H1 (cell line): ENCODE measurements at regions not wholly inside any gene's neighbourhood (a gene's known extent, or its start where the extent isn't known, plus 50 kb on each side); places are given as distances from the start of the nearest gene placed in this dataset.

Experiments used
- MAFK ChIP-seq: IDR thresholded peaks from 2 replicates; pipeline ENCODE4 v1.6.1; 2012; ENCODE audit warnings: low read depth, mild to moderate bottlenecking, improper control_type of control experiment, low read length
- TF ChIP-seq, protein P1 (sequence below), 3 experiments: IDR thresholded peaks; 1 replicate in 2 of 3; 2 replicates in 1 of 3; pipeline versions ENCODE4 v1.5.1 to v1.6.1; 2011; ENCODE audit warnings: low read length in 3 of 3, mild to moderate bottlenecking in 3 of 3, inconsistent platforms in 2 of 3, low read depth in 1 of 3, moderate library complexity in 1 of 3; ENCODE audit not compliant: insufficient read depth in 1 of 3; ENCODE audit errors: control extremely low read depth in 1 of 3

DNA sequence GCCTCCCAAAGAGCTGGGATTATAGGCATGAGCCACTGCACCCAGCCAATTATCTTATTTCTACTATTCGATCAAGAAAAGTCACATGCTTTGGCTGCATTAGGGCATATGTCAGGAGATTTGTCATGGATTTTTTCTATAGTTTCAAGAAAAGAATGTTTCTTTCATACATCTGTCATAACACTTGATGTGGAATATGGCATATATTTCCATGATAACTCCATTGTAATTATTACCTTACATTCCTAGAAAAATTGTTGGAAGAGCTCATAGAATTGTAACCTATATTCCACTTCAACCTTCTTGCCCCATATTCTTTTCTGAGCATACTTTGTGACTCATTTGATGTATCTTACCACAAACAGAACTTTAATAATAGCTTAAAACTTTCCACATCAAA lies 740.9 kb upstream of the FLRT2 start (continued):
- TF ChIP-seq, protein P1, sequence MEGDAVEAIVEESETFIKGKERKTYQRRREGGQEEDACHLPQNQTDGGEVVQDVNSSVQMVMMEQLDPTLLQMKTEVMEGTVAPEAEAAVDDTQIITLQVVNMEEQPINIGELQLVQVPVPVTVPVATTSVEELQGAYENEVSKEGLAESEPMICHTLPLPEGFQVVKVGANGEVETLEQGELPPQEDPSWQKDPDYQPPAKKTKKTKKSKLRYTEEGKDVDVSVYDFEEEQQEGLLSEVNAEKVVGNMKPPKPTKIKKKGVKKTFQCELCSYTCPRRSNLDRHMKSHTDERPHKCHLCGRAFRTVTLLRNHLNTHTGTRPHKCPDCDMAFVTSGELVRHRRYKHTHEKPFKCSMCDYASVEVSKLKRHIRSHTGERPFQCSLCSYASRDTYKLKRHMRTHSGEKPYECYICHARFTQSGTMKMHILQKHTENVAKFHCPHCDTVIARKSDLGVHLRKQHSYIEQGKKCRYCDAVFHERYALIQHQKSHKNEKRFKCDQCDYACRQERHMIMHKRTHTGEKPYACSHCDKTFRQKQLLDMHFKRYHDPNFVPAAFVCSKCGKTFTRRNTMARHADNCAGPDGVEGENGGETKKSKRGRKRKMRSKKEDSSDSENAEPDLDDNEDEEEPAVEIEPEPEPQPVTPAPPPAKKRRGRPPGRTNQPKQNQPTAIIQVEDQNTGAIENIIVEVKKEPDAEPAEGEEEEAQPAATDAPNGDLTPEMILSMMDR (IDR thresholded peaks at IDR 0.05; ENCODE audit: control extremely low read depth in 1 of 3, insufficient read depth in 1 of 3, low read depth in 1 of 3, low read length in 3 of 3), result no peak
- TF ChIP-seq MAFK, result no peak
